NCI-H345 (cell line): ENCODE measurements at regions not wholly inside any gene's neighbourhood (a gene's known extent, or its start where the extent isn't known, plus 50 kb on each side); places are given as distances from the start of the nearest gene placed in this dataset.

Experiments used
- DNase-seq: peaks from one replicate; lab custom pipeline; 2025; lab: John Stamatoyannopoulos, UW

- DNase-seq = no peak
Observed at GRCh38 chr5:88364991-88365390, 96.3 kb upstream of the TMEM161B start.

GRCh38 chr5:88355490-88356050 lies 86.9 kb upstream of the TMEM161B start:
- DNase-seq = no peak

- no peak for DNase-seq
Observed at GRCh38 chr5:88325868-88326267, 57.2 kb upstream of the TMEM161B start.

- DNase-seq = no peak
Observed at GRCh38 chr5:88322785-88323184, 54.1 kb upstream of the TMEM161B start.
